NCI-H524 treated with DMSO at 0.1 percent for 48 hours (cell line): ENCODE measurements at regions not wholly inside any gene's neighbourhood (a gene's known extent, or its start where the extent isn't known, plus 50 kb on each side); places are given as distances from the start of the nearest gene placed in this dataset.
"Not testable (repeated sequence)": the region's sequence is repeated elsewhere in the genome, so short reads cannot be mapped to it uniquely, and the experiment has no call there.

Experiments used
- DNase-seq: peaks from one replicate; lab custom pipeline; 2025; lab: John Stamatoyannopoulos, UW

DNA sequence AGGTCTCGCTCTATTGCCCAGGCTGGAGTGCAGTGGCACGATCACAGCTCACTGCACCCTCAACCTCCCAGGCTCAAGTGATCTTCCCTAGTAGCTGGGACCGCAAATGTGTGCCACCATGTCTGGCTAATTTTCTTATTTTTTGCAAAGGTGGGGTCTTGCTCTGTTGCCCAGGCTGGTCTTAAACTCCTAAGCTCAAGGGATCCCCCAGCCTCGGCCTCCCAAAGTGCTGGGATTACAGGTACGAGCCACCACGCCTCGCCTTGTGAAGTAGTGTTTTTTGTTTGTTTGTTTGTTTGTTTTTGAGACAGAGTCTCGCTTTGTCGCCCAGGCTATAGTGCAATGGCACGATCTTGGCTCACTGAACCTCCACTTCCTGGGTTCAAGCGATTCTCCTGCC, 125.5 kb downstream of the HAUS1 start:
- not testable (repeated sequence) for DNase-seq

DNA sequence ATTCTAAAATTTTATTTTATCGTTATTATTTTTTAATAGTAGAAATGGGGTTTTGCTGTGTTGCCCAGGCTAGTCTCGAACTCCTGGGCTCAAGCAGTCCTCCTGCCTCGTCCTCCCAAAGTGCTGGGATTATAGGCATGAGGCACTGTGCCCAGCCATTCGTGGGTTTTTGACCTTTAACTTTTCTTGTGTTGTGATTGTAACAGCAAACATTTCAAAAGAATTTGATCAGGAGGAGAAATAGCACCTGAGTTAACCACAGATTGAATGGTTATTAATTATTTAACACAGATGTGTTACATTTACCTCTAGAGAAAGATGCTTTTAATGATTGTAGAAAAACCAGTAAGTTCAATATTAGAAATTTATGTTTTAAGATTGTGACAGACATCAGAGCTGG, 132.0 kb downstream of the HAUS1 start:
- no peak for DNase-seq

DNA sequence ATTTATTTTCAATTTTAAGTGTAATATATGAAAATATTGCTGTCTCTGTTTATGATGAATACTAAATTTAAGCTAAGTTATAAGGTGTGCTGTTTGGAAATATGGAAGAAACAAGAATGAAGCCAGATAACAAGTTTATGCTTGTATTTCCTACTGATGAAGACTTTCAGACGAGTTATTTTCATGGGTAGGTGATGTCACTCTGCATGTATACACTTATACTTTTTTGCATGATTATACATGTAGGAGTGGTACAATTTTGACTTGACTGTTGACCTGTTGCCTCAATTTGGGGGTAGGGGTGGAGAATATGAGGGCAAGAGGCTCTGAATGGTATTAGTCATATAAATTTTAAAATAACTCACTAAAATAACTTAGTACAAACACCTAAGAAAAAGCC, 133.7 kb downstream of the HAUS1 start:
- no peak for DNase-seq

DNA sequence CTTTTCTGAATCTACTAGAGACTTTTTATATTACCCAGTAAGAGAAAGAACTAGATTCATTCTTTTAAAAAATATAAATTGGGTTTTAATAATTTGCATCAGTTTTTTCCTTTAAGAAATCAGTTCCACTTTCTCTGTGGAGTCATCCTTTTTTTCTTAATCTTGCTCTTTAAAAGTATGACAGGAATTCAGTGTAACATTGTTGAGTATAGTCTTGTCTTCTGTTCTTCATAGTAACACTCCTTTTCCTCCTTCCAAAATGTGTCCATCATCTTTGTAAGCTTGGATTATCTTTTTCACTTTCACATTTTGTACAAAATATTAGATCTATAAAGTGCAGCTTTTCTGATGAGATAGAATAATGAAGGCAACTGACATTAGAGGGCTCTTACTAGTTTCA, 135.4 kb downstream of the HAUS1 start:
- DNase-seq, result no peak

DNA sequence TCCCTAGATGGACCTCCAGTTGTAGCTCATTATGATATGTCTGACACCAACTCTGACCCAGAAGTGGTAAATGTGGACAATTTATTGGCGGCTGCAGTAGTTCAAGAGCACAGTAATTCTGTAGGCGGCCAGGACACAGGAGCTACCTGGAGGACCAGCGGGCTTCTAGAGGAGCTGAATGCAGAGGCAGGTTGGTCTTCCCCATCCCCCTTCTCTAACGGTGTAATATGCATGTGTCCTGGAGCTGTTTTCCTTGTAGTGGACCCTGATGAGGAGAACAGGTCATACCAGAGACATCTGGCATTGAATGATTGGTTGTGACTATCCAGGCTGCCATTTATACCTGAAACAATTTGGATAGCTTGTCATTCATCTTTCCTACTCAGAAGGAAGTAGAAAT, 135.8 kb downstream of the HAUS1 start:
- no peak for DNase-seq

DNA sequence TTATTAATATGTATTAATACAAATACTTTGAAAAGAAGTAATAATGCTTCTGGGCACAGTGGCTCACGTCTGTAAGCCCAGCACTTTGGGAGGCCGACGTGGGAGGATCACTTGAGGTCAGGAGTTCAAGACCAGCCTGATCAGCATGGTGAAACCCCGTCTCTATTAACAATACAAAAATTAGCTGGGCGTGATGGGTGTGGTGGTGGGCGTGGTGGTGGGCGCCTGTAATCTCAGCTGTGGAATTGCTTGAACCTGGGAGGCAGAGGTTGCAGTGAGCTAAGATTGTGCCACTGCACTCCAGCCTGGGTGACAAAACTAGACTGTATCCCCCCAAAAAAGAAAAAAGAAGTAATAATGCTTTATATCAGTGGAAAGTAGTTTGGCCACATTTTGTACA, 137.2 kb downstream of the HAUS1 start:
- not testable (repeated sequence) for DNase-seq

DNA sequence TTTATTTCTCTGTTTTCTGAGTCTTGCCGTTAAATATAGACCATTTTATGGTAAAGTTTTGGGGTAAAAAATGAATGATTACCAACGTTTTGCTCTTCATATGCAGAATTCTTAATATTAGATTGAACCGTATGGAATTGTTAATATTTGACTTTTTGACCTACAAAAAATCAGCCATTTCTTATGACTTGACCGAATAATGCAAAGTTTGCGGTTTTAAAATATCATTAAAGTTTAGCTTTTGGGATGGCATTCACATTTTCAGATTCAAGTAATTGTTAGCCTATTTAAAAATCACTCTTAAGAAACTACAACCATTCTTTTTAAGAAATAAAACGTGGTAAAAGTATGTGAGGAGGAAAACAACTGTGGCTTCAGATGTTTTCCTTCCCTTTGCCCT, 138.0 kb downstream of the HAUS1 start:
- DNase-seq, result no peak

DNA sequence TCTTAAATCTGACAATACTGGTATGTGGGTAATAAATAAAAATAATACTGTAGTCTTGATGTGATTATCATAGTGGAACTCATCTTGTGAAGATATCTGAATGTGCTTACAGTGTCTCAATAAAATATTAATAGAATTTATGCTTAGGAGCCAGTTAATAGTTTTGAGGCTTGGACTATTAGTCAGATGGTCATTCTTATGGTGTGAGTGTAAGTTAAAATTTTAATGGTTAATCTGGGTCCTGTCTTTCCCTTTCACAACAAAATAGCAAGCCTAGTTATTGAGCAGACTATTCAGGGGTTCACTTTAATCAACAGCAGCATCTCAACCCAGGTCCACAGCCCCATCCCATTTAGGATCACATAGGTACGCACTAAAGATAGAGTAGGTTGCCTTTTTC, 138.9 kb downstream of the HAUS1 start:
- DNase-seq, result no peak

DNA sequence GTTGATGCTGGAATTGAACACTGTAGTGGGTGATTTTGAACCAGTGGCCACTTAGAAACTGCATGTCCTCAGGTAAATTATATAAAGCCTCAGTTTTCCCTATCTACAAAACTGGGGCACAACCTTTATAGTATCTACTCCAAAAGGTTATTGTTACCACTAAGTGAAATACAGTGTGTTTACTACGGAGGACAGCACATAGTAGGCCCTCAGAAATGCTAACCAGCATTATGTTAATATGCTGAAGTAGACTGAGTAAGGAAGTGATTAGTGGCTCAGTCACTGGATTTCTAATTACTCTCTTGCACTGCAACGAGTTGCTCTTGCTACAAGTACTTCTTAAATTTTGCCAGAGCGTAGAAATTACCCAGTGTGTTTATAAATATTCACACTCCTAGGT, 139.5 kb downstream of the HAUS1 start:
- DNase-seq, result no peak

DNA sequence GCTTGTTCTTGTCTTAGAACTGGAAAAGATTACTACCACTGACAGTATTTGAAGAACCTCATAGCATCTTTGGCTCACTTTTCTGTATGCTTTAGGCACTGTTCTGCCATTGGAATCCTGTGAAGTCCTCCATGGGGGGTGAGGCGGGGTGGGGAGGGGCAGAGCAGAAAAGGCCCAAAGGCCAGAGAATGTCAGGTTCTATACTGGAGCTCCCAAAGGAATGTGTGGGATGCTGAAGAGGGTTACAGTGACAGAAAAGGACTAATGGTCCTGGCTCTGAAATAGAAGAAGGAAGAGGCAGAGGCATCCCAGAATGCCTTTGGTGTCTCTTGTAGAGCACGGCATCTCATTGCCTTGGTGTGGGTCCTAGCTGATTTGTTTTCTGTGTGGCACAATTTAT, 141.9 kb downstream of the HAUS1 start:
- DNase-seq, result no peak

DNA sequence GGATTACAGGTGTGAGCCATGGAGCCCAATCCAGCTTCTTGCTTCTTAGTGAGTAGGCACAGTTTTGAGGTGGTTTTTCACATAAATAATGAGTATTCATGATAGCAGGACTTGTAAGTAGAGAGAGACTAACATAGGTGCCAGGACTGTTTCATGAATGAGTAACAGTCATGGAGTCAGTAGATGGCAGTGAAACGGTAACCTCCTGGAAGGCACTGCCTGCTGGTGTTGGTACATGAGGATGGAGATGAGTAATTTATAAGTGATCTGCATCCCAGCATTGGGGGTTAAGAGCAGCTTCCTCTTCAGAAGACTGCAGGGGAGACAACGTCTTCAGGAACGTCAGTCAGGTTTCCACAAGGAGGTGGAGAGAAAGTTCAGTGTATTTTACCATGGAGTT, 143.8 kb downstream of the HAUS1 start:
- DNase-seq, result no peak

DNA sequence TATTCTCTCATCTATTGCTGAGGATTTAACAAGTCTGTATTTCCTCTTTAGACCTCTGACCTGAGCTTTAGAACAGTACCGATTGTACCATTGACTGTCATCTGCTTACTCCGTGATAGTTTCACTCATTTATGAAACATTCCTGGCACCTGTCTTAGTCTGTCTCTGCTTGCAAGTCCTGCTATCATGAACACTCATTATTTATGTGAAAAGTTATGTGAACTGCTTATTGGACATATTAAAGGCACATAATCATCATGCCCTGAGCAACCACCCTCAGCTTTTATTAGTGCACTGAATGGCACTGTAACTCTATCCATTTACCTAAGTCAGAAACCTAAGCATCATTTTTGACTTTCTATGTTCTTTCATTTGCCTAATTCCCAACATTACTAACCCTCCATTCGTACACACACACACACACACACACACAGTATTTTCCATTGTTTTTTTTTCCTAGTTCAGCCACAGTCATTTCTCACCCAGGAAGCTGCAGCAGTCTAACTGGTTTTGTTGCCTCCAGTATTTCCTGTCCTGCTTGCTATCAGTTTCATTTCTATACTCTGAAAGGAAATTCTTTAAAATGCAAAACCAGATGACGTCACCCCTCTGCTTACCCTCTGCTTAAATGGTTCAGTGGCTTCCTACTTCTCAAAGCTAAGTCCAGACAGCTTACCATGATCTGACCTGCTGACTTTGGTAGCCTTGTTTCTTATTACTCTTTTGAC, 146.1 kb downstream of the HAUS1 start:
- no peak for DNase-seq

DNA sequence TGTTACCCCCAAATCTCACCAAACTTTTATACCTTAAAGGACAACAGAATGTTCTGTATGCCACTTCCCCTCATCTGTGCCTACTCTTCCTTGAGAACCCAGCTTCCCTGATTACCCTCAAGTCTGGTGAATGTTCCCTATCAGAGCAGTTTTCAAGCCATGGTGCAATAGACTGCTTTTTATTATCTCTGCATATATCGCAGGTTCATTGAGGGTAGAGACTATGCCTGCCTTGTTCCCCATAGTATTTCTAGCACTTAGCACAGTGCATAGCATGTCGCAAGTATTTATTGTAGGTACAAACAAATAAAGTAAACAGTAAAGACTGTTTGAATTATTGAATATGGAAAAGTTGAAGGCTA, 146.6 kb downstream of the HAUS1 start:
- no peak for DNase-seq

DNA sequence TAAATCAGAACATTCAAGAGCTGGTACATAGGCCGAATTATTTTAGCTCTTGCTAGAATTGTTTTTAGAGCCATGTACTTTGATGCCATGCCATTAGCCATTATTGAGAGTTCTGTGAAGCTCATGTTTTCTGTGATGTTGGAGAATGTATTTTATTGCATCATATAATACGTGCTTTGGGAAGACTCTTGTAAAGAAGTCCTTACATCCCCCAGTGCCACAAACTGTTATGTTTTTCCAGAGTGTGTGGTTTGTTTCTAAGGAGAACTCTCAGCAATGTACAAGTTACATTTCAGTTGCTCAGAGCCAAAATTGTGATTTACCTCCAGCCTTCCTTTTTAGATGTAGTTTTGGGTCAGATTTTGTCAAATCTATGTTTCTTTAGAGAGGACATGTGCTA, 148.6 kb downstream of the HAUS1 start:
- no peak for DNase-seq

DNA sequence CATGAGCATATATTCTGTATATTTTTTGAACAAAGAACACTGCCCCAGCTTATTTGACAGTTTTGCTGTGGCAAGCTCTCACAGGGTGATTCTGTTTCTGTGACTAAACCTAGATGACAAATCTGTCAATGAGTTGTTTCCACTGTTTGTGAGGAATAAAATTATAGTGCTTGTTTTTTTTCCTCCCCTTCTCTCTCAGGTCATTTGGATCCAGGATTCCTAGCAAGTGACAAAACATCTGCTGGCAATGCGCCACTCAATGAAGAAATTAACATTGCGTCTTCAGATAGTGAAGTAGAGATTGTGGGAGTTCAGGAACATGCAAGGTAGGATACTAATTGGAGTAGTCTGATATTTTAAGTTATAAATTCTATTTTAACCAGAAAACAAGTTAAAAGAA, 149.3 kb downstream of the HAUS1 start:
- no peak for DNase-seq

DNA sequence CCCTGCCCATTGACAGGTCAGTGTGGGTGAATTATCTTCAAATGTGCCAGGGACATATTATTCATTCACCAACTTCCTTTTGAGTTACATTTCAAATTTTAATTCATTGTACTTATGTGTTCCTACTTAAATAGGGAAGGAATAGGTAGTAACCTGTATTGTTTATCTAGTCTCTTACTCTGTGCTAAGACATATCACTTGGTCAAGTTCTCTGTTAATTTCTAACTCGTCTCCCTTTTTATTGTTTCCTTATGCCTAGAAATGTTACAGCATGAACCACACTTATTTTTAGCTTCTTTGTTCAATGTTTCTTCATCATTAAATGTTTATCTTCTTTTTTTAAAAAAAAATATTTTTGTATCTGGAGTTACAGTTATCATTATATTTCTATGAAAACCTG, 151.9 kb downstream of the HAUS1 start:
- no peak for DNase-seq

DNA sequence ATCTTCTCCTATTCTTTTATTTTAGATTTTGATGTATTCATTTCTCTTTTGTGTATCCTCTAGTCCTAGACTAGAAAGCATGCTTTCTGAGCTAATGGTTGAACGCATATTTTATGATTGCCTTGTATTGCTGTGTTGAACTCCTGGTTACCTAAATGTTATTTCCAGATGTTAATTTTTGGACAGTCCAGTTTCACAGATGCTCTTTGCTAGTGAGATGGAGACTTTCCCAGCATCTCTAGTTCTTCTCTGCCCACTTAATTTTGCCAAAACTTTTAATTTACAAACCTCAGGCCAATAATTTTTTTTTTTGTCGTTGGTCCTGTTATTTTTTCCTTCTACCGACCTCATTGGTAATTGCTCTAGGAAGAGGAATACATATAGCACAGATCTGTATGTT, 153.2 kb downstream of the HAUS1 start:
- DNase-seq, result no peak

DNA sequence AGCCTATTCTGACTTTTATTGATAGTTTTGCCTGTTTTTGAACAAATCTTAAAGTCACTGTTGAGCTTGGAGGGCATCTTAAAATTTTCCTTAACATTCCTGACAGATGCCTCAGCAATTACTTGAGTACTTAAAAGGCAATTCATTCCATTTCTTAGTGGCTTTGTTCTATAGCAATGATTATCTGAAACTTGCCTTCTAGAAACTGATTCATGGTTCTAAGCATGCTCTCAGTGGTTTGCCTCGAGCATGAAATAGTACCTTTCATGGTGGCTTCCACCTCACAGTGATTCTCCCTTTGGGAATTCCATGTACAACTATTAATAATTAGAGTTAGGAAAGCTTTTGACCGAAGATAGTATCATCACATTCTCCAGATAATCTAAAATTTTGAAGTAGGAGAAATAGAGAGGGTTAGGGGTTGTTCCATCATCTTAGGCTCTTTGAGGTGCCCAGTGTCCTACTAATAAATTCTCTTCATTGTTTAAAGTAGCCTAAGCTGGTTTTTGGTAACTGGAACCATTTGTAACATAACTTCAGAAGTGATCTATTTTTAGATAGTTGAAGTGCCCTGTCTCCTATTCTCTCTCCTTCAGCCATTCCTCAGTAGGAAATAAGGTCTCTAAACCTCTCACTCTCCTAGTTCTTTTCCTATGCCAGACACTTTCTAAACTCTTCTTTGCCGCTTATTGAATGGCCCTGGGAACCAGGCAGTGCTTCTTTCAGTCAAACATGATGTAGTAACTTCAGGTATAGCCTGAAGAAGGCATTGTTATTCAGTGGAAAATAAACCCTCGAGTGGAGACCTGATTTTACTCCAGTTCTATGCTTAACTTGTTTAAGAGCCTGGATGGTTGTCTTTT, 156.1 kb downstream of the HAUS1 start:
- DNase-seq, result no peak

DNA sequence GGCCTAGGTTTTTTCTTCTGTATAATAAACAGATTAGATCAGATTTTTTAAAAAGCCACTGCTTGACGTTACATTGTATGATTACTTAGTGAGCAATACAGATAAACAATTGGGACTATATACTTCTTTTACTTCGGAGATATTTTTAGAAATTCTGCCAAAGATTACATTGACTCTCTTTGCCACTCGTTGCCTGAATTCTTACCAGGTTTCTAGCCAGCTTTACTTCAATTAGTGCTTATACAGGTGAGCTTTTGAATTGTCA, 156.6 kb downstream of the HAUS1 start:
- no peak for DNase-seq

DNA sequence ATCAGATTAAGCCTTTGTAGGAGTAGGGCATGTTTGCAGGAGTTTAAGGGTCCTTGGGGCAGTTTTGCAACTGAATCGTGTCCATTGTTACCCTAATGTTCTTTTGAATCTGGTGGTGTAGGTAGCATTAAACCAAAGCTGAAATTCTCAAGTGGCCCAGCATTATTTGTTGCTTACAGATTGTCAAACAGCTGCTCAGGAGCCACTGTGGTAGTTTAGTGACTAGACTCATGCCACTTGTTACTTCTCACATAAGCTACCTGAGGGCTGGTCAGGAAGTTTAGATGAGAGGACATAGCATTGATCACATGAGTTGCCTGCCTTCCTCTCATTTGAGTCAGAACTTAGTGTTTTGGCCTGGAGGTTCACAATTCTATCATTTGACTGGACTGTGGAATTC, 157.6 kb downstream of the HAUS1 start:
- DNase-seq, result no peak

DNA sequence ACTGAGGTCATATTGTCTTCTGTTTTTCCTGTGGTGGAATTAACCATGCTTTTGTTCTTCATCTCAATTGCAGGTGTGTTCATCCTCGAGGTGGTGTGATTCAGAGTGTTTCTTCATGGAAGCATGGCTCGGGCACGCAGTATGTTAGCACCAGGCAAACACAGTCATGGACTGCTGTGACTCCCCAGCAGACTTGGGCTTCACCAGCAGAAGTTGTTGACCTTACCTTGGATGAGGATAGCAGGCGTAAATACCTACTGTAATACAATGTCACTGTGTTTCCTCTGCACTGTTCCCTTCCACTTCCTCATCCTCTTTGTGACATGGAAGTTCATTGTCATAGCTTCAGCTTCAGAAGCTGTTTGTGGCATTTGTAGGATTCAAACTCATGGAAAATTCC, 158.7 kb downstream of the HAUS1 start:
- no peak for DNase-seq

DNA sequence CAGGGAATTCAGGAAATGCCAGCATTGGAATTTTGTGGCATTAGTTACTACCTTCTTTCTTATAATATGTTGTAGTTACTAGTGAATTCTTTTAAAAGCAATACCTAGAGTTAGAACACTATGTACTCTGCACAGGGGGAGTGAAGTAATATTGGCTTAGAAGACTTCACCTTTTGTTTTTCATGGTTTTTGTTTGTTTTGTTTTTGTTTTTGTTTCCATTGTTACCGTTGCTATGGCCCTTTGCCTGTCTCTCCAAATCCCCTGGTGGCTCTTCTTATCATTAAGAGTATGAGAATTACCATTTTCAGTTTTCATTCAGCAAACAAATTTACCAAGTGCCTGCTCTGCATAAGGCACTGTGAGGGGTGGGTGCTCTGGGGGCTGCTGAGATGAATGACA, 160.1 kb downstream of the HAUS1 start:
- DNase-seq, result no peak

DNA sequence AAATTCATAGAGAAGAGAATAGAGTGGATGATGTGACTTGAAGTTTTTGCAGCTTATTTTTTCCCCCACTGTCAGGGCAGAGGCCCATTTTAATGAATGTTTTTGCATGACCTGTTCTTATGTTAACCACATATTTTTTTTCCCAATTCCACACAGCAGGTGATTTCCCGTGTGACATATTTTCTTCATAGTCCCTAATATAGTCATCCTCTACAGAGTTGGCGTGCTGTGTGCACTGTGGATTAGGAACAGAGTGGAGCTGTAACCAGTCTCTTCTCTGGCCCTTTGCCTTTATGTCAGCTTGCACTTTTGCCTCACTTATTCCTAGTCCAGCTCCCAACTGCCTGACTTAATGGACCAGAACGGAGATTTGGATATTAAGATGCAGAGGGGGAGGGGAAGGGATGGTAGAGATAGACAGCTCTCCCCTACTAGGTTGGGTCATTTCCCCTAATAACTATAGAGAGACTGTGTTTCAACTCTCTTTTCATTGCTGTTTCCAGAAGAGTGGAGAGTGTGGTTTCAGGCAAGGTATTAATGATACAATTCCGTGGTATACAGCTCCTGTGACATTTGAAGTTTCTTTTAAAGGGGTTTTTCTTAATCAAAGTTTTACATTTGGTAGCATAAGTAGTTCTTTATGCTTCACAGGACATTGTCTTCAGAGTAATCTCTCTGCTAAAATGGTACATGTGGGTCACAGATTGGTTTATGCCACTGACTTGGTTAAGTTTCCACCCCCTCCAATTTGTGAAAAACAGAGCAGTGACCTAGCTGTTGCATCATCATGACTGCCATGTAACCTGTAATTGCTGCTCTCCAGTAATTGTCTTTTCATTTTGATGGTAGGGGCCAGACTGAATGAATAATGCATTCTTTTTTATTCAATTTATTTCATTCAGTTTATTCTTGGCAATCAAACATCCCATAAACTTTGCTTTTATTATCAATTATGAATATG, 161.3 kb downstream of the HAUS1 start:
- DNase-seq, result no peak
